A172 (cell line): ENCODE measurements at regions not wholly inside any gene's neighbourhood (a gene's known extent, or its start where the extent isn't known, plus 50 kb on each side); places are given as distances from the start of the nearest gene placed in this dataset.

ENCODE experiments used
- DNase-seq: peaks from one replicate; pipeline ENCODE4 v3.0.0-alpha.2; 2015; ENCODE audit warnings: low spot score

GRCh38 chr2:121860758-121861227, 105.3 kb downstream of the TSN start:
- no peak for DNase-seq

- DNase-seq = no peak
Observed at GRCh38 chr2:121862286-121862685, 106.8 kb downstream of the TSN start.

- DNase-seq = no peak
Observed at GRCh38 chr2:121865914-121866313, 110.5 kb downstream of the TSN start.

GRCh38 chr2:121866789-121867188, 111.3 kb downstream of the TSN start:
- DNase-seq = no peak

GRCh38 chr2:121868652-121869051, 113.2 kb downstream of the TSN start:
- DNase-seq = no peak

- DNase-seq = no peak
Observed at GRCh38 chr2:121869363-121869762, 113.9 kb downstream of the TSN start.

- no peak for DNase-seq
Observed at GRCh38 chr2:121869873-121870272, 114.4 kb downstream of the TSN start.

- DNase-seq = no peak
Observed at GRCh38 chr2:121872651-121873050, 117.2 kb downstream of the TSN start.

- no peak for DNase-seq
Observed at GRCh38 chr2:121873864-121874263, 118.4 kb downstream of the TSN start.

- no peak for DNase-seq
Observed at GRCh38 chr2:121875585-121876185, 120.2 kb downstream of the TSN start.

- DNase-seq = no peak
Observed at GRCh38 chr2:121877366-121877765, 121.9 kb downstream of the TSN start.

- no peak for DNase-seq
Observed at GRCh38 chr2:121880283-121880682, 124.8 kb downstream of the TSN start.

GRCh38 chr2:121881038-121881437, 125.6 kb downstream of the TSN start:
- DNase-seq = no peak

GRCh38 chr2:121881950-121882349, 126.5 kb downstream of the TSN start:
- DNase-seq = no peak

GRCh38 chr2:121884078-121884477, 128.6 kb downstream of the TSN start:
- DNase-seq = no peak

GRCh38 chr2:121884511-121884921, 129.1 kb downstream of the TSN start:
- DNase-seq = no peak

GRCh38 chr2:121886059-121886458, 130.6 kb downstream of the TSN start:
- no peak for DNase-seq

- no peak for DNase-seq
Observed at GRCh38 chr2:121887513-121888188, 132.2 kb downstream of the TSN start.

GRCh38 chr2:121888189-121888557, 132.7 kb downstream of the TSN start:
- no peak for DNase-seq

GRCh38 chr2:121890041-121890440, 134.6 kb downstream of the TSN start:
- no peak for DNase-seq

- DNase-seq = no peak
Observed at GRCh38 chr2:121895723-121896571, 140.5 kb downstream of the TSN start.

GRCh38 chr2:121897335-121897970, 142.0 kb downstream of the TSN start:
- DNase-seq = peak; percentile 43
